LNCaP clone FGC (cell line): ENCODE measurements at regions not wholly inside any gene's neighbourhood (a gene's known extent, or its start where the extent isn't known, plus 50 kb on each side); places are given as distances from the start of the nearest gene placed in this dataset.

Experiments
- DNase-seq: peaks from one replicate; pipeline ENCODE4 v3.0.0-alpha.2; 2011; ENCODE audit warnings: low read depth
- H3K4me3 ChIP-seq: 2 replicates; pipeline ENCODE4 v1.5.1; 2011; ENCODE audit warnings: mild to moderate bottlenecking, low read depth, low read length, control low read depth
- CTCF ChIP-seq: IDR thresholded peaks from 2 replicates; pipeline ENCODE4 v1.5.1; 2012; ENCODE audit warnings: mild to moderate bottlenecking; ENCODE audit not compliant: control insufficient read depth, insufficient read depth; ENCODE audit errors: extremely low read depth

- no peak for TF ChIP-seq CTCF
- no peak overlapping the region for H3K4me3 ChIP-seq
- no peak for DNase-seq
Measured at GRCh38 chr7:49630513-49630912, 142.9 kb upstream of the VWC2 start.

DNA sequence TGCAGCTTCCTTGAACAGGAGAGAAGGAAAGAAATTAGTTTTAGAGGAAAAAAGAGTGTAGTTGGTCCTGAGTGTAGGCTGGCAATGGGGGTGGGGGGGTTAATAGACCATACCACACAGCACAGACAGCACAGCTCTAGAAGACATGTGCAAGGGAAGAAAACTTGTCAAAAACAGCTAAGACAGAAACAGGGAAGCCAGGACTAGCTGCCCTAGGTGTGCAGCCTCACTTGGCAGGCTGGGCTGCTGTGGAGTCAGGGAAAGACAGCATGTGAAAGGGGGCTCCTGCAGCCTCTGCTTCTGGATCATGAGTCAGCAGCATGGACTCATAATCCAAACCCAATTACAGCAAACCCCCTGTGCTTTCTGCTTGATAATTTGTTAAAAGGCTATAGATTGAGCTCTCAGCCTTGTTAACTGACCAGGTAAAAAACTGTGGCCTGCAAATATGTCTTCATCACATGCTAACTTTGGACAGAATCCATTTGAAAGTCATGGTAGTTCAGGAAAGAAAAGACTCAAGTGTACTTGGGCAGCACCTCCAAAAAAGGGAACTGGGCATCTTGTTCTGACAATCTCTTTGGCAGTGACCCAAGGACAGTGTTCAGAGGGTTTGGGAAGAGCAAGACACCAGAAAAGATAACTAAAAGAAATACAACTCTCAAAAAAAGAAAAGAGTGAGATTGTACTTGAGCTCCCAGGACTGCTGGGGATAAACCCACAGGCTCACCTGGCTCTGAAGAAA, 142.2 kb upstream of the VWC2 start:
- H3K4me3 ChIP-seq = no peak overlapping the region
- DNase-seq = peak; percentile 15
- no peak for TF ChIP-seq CTCF

DNA sequence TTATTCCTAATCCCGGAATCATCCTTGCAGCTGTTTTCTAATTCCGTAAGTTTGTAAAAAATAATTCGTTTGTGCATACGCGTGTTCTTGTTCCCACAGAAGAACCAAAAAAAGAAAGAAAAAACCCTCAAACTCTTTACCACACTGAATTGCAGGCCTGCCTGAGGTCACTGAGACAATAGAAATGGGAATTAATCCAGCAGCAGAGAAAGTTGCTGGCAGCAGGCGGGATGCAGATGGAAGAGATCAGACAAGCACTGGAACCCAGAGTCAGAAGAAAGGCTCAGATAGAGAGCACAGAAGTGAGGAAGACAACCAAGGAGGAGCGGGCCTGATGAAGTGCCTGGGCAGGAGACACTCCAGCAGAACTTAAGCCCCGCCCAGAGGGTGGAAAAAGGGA, 141.5 kb upstream of the VWC2 start:
- no peak for TF ChIP-seq CTCF
- H3K4me3 ChIP-seq = no peak overlapping the region
- DNase-seq = no peak

GRCh38 chr7:49635800-49636199, 137.6 kb upstream of the VWC2 start:
- DNase-seq = no peak
- H3K4me3 ChIP-seq = no peak overlapping the region
- TF ChIP-seq CTCF = no peak

DNA sequence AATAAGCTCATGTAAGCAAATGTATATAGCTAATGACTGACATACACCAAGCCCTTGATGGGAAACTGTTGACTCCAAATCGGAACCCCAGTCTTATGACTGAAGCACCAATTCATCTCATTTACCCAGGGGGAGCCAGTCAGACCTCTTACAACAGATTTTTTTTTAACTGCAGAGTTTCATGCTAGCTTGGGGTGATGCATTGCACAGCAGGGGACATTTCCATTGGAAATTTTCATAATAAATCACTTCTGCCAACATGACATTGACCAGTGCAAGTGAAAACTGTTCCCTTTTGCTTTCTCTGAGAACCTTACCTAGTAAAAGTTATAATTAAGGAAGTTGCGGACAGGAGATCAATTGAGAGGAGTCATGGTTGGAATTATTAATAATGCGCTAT, 137.0 kb upstream of the VWC2 start:
- no peak for DNase-seq
- no peak overlapping the region for H3K4me3 ChIP-seq
- no peak for TF ChIP-seq CTCF

GRCh38 chr7:49638166-49638565, 135.3 kb upstream of the VWC2 start:
- DNase-seq = no peak
- no peak for TF ChIP-seq CTCF
- H3K4me3 ChIP-seq = no peak overlapping the region

- no peak for TF ChIP-seq CTCF
- DNase-seq = peak; percentile 98
- no peak overlapping the region for H3K4me3 ChIP-seq
Measured at GRCh38 chr7:49639068-49639593, 134.3 kb upstream of the VWC2 start.
